Kidney (tissue), 13 donors: ENCODE measurements at regions not wholly inside any gene's neighbourhood (a gene's known extent, or its start where the extent isn't known, plus 50 kb on each side); places are given as distances from the start of the nearest gene placed in this dataset.

Experiments
- DNase-seq, 5 donors: peaks; one replicate each; pipeline ENCODE4 v3.0.0-alpha.2; 2013 to 2020
- FAIRE-seq: peaks from 2 replicates; lab custom pipeline; 2012; peaks lifted over from hg19 to GRCh38; lab: Jason Lieb, UNC
- H3K27ac ChIP-seq, 2 donors: one replicate each; pipeline ENCODE4 v1.7.0; 2013; ENCODE audit warnings: low read depth in 2 of 2, low read length in 2 of 2, inconsistent platforms in 1 of 2
- H3K27me3 ChIP-seq: one replicate; pipeline ENCODE4 v1.7.1; 2013; ENCODE audit warnings: low read length, inconsistent platforms; ENCODE audit not compliant: control insufficient read depth, insufficient read depth
- H3K36me3 ChIP-seq, 3 donors: one replicate each; pipeline versions ENCODE4 v1.7.0 to v1.7.1; 2013; ENCODE audit warnings: low read length in 3 of 3, control low read depth in 1 of 3, inconsistent platforms in 1 of 3; ENCODE audit not compliant: insufficient read depth in 3 of 3, control insufficient read depth in 2 of 3
- H3K4me1 ChIP-seq, 3 donors: one replicate each; pipeline versions ENCODE4 v1.7.0 to v1.7.1; 2013; ENCODE audit warnings: low read length in 3 of 3, inconsistent platforms in 1 of 3, low read depth in 1 of 3; ENCODE audit not compliant: control insufficient read depth in 2 of 3, insufficient read depth in 2 of 3
- H3K4me3 ChIP-seq, 3 donors: one replicate each; pipeline versions ENCODE4 v1.7.0 to v1.8.1; 2013; ENCODE audit warnings: low read length in 3 of 3, control low read depth in 1 of 3, inconsistent platforms in 1 of 3
- H3K9ac ChIP-seq, 3 donors: one replicate each; pipeline versions ENCODE4 v1.7.0 to v1.7.1; 2013; ENCODE audit warnings: low read length in 3 of 3, control low read depth in 1 of 3, inconsistent platforms in 1 of 3
- H3K9me3 ChIP-seq, 3 donors: one replicate each; pipeline versions ENCODE4 v1.7.0 to v1.7.1; 2013; ENCODE audit warnings: low read length in 3 of 3, control low read depth in 1 of 3, inconsistent platforms in 1 of 3; ENCODE audit not compliant: control insufficient read depth in 2 of 3, insufficient read depth in 1 of 3
- CTCF ChIP-seq: IDR thresholded peaks from 3 replicates; pipeline ENCODE4 v1.5.1; 2012; ENCODE audit warnings: mild to moderate bottlenecking, moderate library complexity, borderline replicate concordance; ENCODE audit not compliant: insufficient read depth; ENCODE audit errors: extremely low read depth
- intact Hi-C: fragments of 100-400 bp; cut with DNase I; formaldehyde crosslinking; loops from one replicate; pipeline ENCODE4 v1.11.1; 2022
- donor health status: control.
- donor health status: control.
- donor health status: control.
- donor health status: control.
- donor health status: control.
- donor health status: DM: yes; HTN: yes; CAD: no.
- donor health status: Normal renal cell carcinoma (clear cell type).

DNA sequence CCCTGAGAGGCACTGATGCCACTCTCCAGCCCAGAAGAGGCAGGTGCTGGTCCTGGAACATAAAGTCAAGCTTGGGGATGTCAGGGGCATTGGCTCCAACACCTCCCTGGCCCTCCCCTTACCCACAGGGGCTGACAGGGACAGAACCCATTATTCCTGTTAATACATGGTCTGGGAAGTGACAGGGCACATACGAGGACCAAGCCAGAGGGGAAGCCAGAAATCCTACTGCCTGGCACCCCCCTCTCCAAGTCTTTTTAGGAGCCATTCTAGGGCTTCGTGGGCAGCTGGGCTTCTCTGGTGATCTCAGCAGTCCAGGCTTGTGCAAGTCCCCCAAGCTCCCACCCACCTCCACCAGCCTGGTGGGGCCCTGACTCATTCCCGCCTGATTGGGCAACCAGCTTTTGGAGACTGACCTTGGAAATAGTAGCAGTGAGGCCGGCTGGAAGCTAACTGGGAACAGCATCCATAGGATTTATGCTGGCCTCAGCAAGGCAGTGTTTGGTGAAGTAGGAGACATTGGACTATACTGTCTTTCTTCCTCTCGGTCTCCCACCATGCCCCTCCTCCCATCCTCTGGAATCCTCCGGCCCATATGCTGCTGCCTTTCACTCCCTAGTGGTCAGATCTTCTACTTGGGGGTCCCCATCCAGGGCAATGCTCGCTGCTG, 86.4 kb upstream of the HK2 start:
- FAIRE-seq (no peak), DNase-seq (no peak)
- no peaks in the 10 kb centered on the region for H3K36me3 ChIP-seq
- intact Hi-C loops = no loop called here
- H3K9ac ChIP-seq = no peak overlapping the region
- no peaks in the 10 kb centered on the region for H3K4me1 ChIP-seq
- no peak overlapping the region for H3K27ac ChIP-seq
- H3K27me3 ChIP-seq = no peaks in the 10 kb centered on the region
- no peaks in the 10 kb centered on the region for H3K9me3 ChIP-seq
- no peak for TF ChIP-seq CTCF
- H3K4me3 ChIP-seq = no peak overlapping the region

GRCh38 chr2:74748665-74749064, 85.3 kb upstream of the HK2 start:
- H3K36me3 ChIP-seq = no peaks in the 10 kb centered on the region
- DNase-seq (no peak), FAIRE-seq (no peak)
- H3K4me1 ChIP-seq = no peaks in the 10 kb centered on the region
- H3K27me3 ChIP-seq = no peaks in the 10 kb centered on the region
- H3K27ac ChIP-seq = no peak overlapping the region
- no peak overlapping the region for H3K4me3 ChIP-seq
- no peak for TF ChIP-seq CTCF
- H3K9ac ChIP-seq = no peak overlapping the region
- intact Hi-C loops = no loop called here
- H3K9me3 ChIP-seq = no peaks in the 10 kb centered on the region

GRCh38 chr2:74749432-74749831, 84.5 kb upstream of the HK2 start:
- no peak for TF ChIP-seq CTCF
- H3K27me3 ChIP-seq = no peaks in the 10 kb centered on the region
- H3K9me3 ChIP-seq = no peaks in the 10 kb centered on the region
- no peak overlapping the region for H3K4me3 ChIP-seq
- no peak overlapping the region for H3K9ac ChIP-seq
- H3K36me3 ChIP-seq = no peaks in the 10 kb centered on the region
- FAIRE-seq (no peak), DNase-seq (no peak)
- intact Hi-C loops = no loop called here
- no peak overlapping the region for H3K27ac ChIP-seq
- no peaks in the 10 kb centered on the region for H3K4me1 ChIP-seq
